ENCODE measurements at regions not wholly inside any gene's neighbourhood (a gene's known extent, or its start where the extent isn't known, plus 50 kb on each side); places are given as distances from the start of the nearest gene placed in this dataset.

- Histone ChIP-seq H3K4me1 (ENCODE audit: control insufficient read depth, extremely low read depth, insufficient read depth, low read length) (no peaks in the 10 kb centered on the region), H3K4me2 (ENCODE audit: insufficient read depth, low read length) (no peak overlapping the region), H3K79me2 (ENCODE audit: control insufficient read depth, insufficient read depth, low read length) (no peaks in the 10 kb centered on the region), H3K27ac (ENCODE audit: insufficient read depth, low read depth, low read length) (no peak overlapping the region), H3K9me3 (replicated peaks; ENCODE audit: control insufficient read depth, insufficient read depth, low read length) (peaks cover 3% of the 10 kb centered on the region), H3K36me3 (ENCODE audit: control insufficient read depth in 2 of 2, extremely low read depth in 1 of 2, insufficient read depth in 2 of 2, low read length in 2 of 2) (no peaks in the 10 kb centered on the region), H3K9me1 (replicated peaks; ENCODE audit: control insufficient read depth, extremely low read depth, insufficient read depth, low read length) (no peaks in the 10 kb centered on the region), H3K4me3 (replicated peaks in 1 of 3; ENCODE audit: insufficient read depth in 1 of 3, low read depth in 1 of 3, low read length in 3 of 3) (no peak overlapping the region), H3K9ac (replicated peaks; ENCODE audit: extremely low read depth, insufficient read depth, low read length) (no peak overlapping the region), H2AFZ (ENCODE audit: low read depth, low read length) (no peak overlapping the region), H3K27me3 (ENCODE audit: control insufficient read depth in 2 of 2, insufficient read depth in 2 of 2, low read length in 2 of 2) (no peaks in the 10 kb centered on the region), H4K20me1 (replicated peaks; ENCODE audit: control insufficient read depth, extremely low read depth, insufficient read depth, low read length) (no peaks in the 10 kb centered on the region)
- intact Hi-C loops (cut with micrococcal nuclease) (no loop called here), dilution Hi-C loops (cut with MboI; ENCODE audit: extremely low pct_ligation_motif_present, low sequenced_read_pairs) (no loop called here)
- POLR2A ChIA-PET: no interaction called here
- DNase-seq (ENCODE audit: low read depth, low spot score): no peak
- no peak for FAIRE-seq
- no peak for TF ChIP-seq EZH2 (IDR thresholded peaks at IDR 0.05; ENCODE audit: borderline replicate concordance, low read depth, low read length, severe bottlenecking)
- TF ChIP-seq MAX (IDR thresholded peaks at IDR 0.05; ENCODE audit: insufficient read depth, insufficient read length): no peak
- no peak for TF ChIP-seq POLR2A (IDR thresholded peaks at IDR 0.05; ENCODE audit: low read depth, low read length)
- TF ChIP-seq MYC (IDR thresholded peaks at IDR 0.05; ENCODE audit: low read depth, low read length): no peak
- TF ChIP-seq CTCF (IDR thresholded peaks at IDR 0.05; ENCODE audit: extremely low read depth in 1 of 2, insufficient read depth in 1 of 2, low read depth in 1 of 2, low read length in 2 of 2): no peak
- TF ChIP-seq GATA2 (IDR thresholded peaks at IDR 0.05; ENCODE audit: insufficient read depth, insufficient read length, low read depth, low read length): no peak
- CTCF ChIA-PET: no interaction called here
- no TSS peak for BruUV-seq (replicated peaks)
Measured at GRCh38 chr2:417662-418061, 129.8 kb upstream of the ALKAL2 start.

- intact Hi-C loops (cut with micrococcal nuclease): no loop called here
- H3K27ac ChIP-seq (ENCODE audit: insufficient read depth, low read depth, low read length): no peak overlapping the region
- DNase-seq (ENCODE audit: low read depth, low spot score): no peak
- H3K4me1 ChIP-seq (ENCODE audit: control insufficient read depth, extremely low read depth, insufficient read depth, low read length): no peaks in the 10 kb centered on the region
- H3K79me2 ChIP-seq (ENCODE audit: control insufficient read depth, insufficient read depth, low read length): no peaks in the 10 kb centered on the region
- no peak overlapping the region for H3K4me3 ChIP-seq (replicated peaks in 1 of 3; ENCODE audit: insufficient read depth in 1 of 3, low read depth in 1 of 3, low read length in 3 of 3)
- H3K9me3 ChIP-seq (replicated peaks; ENCODE audit: control insufficient read depth, insufficient read depth, low read length): peaks cover 3% of the 10 kb centered on the region
- TF ChIP-seq JUN (IDR thresholded peaks at IDR 0.05; ENCODE audit: borderline replicate concordance, insufficient read depth, insufficient read length, low read depth) (no peak), CTCF (IDR thresholded peaks at IDR 0.05; ENCODE audit: extremely low read depth in 1 of 2, insufficient read depth in 1 of 2, low read depth in 1 of 2, low read length in 2 of 2) (no peak), POLR2AphosphoS5 (IDR thresholded peaks at IDR 0.05; ENCODE audit: insufficient read depth, low read depth, low read length) (no peak), GATA2 (IDR thresholded peaks at IDR 0.05; ENCODE audit: insufficient read depth, insufficient read length, low read depth, low read length) (no peak), MAX (IDR thresholded peaks at IDR 0.05; ENCODE audit: insufficient read depth, insufficient read length) (no peak), FOS (IDR thresholded peaks at IDR 0.05; ENCODE audit: borderline replicate concordance, insufficient read depth, low read length) (no peak), MYC (IDR thresholded peaks at IDR 0.05; ENCODE audit: low read depth, low read length) (no peak), POLR2A (IDR thresholded peaks at IDR 0.05; ENCODE audit: low read depth, low read length) (no peak), EZH2 (IDR thresholded peaks at IDR 0.05; ENCODE audit: borderline replicate concordance, low read depth, low read length, severe bottlenecking) (no peak)
- dilution Hi-C loops (cut with MboI; ENCODE audit: extremely low pct_ligation_motif_present, low sequenced_read_pairs): no loop called here
- FAIRE-seq: no peak
- no peak overlapping the region for H3K9ac ChIP-seq (replicated peaks; ENCODE audit: extremely low read depth, insufficient read depth, low read length)
- no peak overlapping the region for H2AFZ ChIP-seq (ENCODE audit: low read depth, low read length)
- no peaks in the 10 kb centered on the region for H3K27me3 ChIP-seq (ENCODE audit: control insufficient read depth in 2 of 2, insufficient read depth in 2 of 2, low read length in 2 of 2)
- POLR2A ChIA-PET: no interaction called here
- H3K36me3 ChIP-seq (ENCODE audit: control insufficient read depth in 2 of 2, extremely low read depth in 1 of 2, insufficient read depth in 2 of 2, low read length in 2 of 2): no peaks in the 10 kb centered on the region
- no peaks in the 10 kb centered on the region for H3K9me1 ChIP-seq (replicated peaks; ENCODE audit: control insufficient read depth, extremely low read depth, insufficient read depth, low read length)
- H4K20me1 ChIP-seq (replicated peaks; ENCODE audit: control insufficient read depth, extremely low read depth, insufficient read depth, low read length): no peaks in the 10 kb centered on the region
- no TSS peak for BruUV-seq (replicated peaks)
- CTCF ChIA-PET: no interaction called here
- no peak overlapping the region for H3K4me2 ChIP-seq (ENCODE audit: insufficient read depth, low read length)
Measured at GRCh38 chr2:417006-417405, 129.1 kb upstream of the ALKAL2 start.

All from endothelial cell of umbilical vein (primary cell).